ENCODE measurements at regions not wholly inside any gene's neighbourhood (a gene's known extent, or its start where the extent isn't known, plus 50 kb on each side); places are given as distances from the start of the nearest gene placed in this dataset.

DNA sequence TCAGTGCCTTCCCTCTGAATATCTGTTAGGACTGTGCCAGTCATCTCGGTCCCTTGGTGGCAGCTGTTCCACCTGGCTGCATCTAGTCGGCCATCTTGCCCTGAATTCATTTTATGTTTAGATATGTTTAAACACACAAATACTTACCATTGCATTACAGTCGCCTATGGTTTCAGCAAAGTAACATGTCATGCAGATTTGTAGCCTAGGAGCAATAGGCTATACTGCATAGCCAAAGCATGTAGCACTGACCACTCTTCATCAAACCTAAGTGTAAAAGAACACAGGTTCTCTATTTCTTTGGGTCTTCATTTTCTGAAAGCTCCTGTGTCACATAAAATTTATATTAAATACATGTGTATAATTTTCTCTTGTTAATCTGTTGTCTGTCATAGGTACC is 118.9 kb upstream of the THSD7A start:
- Histone ChIP-seq H3K9me3 (ENCODE audit: low read length) (no peaks in the 10 kb centered on the region), H3K4me1 (ENCODE audit: insufficient read depth, low read length) (no peaks in the 10 kb centered on the region), H3K36me3 (ENCODE audit: low read depth, low read length) (no peaks in the 10 kb centered on the region), H3K27ac (ENCODE audit: low read length) (no peak overlapping the region), H3K27me3 (ENCODE audit: low read length) (no peaks in the 10 kb centered on the region), H3F3A (ENCODE audit: low read length, unreplicated experiment) (no peaks in the 10 kb centered on the region), H4K20me1 (ENCODE audit: low read length) (no peaks in the 10 kb centered on the region), H2AFZ (ENCODE audit: low read length) (no peak overlapping the region), H3K79me2 (ENCODE audit: low read length) (no peaks in the 10 kb centered on the region), H3K9me2 (replicated peaks; ENCODE audit: low read length) (no peaks in the 10 kb centered on the region), H3K4me2 (ENCODE audit: low read length) (no peak overlapping the region), H3K9ac (ENCODE audit: low read length) (no peak overlapping the region), H3K4me3 (ENCODE audit: low read length) (no peak overlapping the region)
- BruUV-seq (replicated peaks), result no TSS peak
- ATAC-seq (no peak), DNase-seq (no peak)
- ChIA-PET POLR2A (ENCODE audit: unreplicated experiment) (no interaction called here), CTCF (no interaction called here)
- intact Hi-C loops (cut with micrococcal nuclease), result no loop called here
- no peak for TF ChIP-seq EZH2phosphoT487 (IDR thresholded peaks at IDR 0.05; ENCODE audit: borderline replicate concordance, low read length)
- TF ChIP-seq EZH2 (IDR thresholded peaks at IDR 0.05; ENCODE audit: low read length, unreplicated experiment), result no peak
- TF ChIP-seq, protein P1, sequence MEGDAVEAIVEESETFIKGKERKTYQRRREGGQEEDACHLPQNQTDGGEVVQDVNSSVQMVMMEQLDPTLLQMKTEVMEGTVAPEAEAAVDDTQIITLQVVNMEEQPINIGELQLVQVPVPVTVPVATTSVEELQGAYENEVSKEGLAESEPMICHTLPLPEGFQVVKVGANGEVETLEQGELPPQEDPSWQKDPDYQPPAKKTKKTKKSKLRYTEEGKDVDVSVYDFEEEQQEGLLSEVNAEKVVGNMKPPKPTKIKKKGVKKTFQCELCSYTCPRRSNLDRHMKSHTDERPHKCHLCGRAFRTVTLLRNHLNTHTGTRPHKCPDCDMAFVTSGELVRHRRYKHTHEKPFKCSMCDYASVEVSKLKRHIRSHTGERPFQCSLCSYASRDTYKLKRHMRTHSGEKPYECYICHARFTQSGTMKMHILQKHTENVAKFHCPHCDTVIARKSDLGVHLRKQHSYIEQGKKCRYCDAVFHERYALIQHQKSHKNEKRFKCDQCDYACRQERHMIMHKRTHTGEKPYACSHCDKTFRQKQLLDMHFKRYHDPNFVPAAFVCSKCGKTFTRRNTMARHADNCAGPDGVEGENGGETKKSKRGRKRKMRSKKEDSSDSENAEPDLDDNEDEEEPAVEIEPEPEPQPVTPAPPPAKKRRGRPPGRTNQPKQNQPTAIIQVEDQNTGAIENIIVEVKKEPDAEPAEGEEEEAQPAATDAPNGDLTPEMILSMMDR (conservative IDR thresholded peaks at IDR 0.05; ENCODE audit: low read depth, low read length), result no peak

DNA sequence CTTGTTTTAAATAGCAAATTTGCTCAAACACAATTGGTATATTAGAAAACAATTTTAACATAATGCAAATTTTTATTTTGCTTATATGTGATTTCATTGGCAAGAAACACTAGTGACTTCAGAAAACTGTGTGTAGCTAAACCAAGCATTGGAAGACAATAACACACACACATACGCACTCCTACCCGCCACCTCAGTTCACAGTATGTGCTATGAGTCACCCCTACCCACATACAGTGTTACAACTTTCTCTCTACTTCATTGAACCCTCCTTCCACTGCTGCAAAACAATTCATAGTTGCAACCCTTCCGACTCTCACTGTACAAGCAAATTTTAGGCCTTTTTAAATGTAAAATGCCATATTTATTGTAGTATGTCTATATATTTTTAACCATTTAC is 119.9 kb upstream of the THSD7A start:
- Histone ChIP-seq H2AFZ (ENCODE audit: low read length) (no peak overlapping the region), H3K9ac (ENCODE audit: low read length) (no peak overlapping the region), H3K79me2 (ENCODE audit: low read length) (no peaks in the 10 kb centered on the region), H3F3A (ENCODE audit: low read length, unreplicated experiment) (no peaks in the 10 kb centered on the region), H3K4me3 (ENCODE audit: low read length) (no peak overlapping the region), H3K9me3 (ENCODE audit: low read length) (no peaks in the 10 kb centered on the region), H3K4me1 (ENCODE audit: insufficient read depth, low read length) (no peaks in the 10 kb centered on the region), H3K4me2 (ENCODE audit: low read length) (no peak overlapping the region), H3K36me3 (ENCODE audit: low read depth, low read length) (no peaks in the 10 kb centered on the region), H4K20me1 (ENCODE audit: low read length) (no peaks in the 10 kb centered on the region), H3K9me2 (replicated peaks; ENCODE audit: low read length) (no peaks in the 10 kb centered on the region), H3K27me3 (ENCODE audit: low read length) (no peaks in the 10 kb centered on the region), H3K27ac (ENCODE audit: low read length) (no peak overlapping the region)
- ChIA-PET POLR2A (ENCODE audit: unreplicated experiment) (no interaction called here), CTCF (no interaction called here)
- TF ChIP-seq EZH2 (IDR thresholded peaks at IDR 0.05; ENCODE audit: low read length, unreplicated experiment) (no peak), EZH2phosphoT487 (IDR thresholded peaks at IDR 0.05; ENCODE audit: borderline replicate concordance, low read length) (no peak)
- TF ChIP-seq, protein P1 (conservative IDR thresholded peaks at IDR 0.05; ENCODE audit: low read depth, low read length), result no peak
- no peak for DNase-seq
- ATAC-seq, result no peak
- intact Hi-C loops (cut with micrococcal nuclease), result no loop called here
- no TSS peak for BruUV-seq (replicated peaks)

DNA sequence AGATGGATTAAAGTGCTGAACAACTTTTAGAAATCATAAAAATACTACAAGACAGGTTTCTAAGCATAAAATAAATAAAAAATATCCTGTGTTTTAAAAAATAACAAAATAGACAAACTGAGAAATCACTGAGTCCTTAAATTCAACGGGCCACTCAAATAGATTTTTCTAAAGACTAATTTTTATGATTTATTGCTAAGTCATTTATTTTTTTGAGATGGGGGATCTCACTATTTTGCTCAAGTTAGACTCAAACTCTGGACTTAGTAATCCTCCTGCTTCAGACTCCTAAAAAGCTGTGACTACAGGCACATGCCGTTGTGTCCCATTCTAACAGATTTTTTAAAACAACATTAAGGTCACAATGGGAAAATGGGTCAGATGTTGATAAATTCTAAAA is 121.0 kb upstream of the THSD7A start:
- no peak overlapping the region for H3K27ac ChIP-seq (ENCODE audit: low read length)
- no peaks in the 10 kb centered on the region for H3K27me3 ChIP-seq (ENCODE audit: low read length)
- no peak for DNase-seq
- no peak overlapping the region for H3K4me2 ChIP-seq (ENCODE audit: low read length)
- no peaks in the 10 kb centered on the region for H3F3A ChIP-seq (ENCODE audit: low read length, unreplicated experiment)
- no peaks in the 10 kb centered on the region for H3K9me3 ChIP-seq (ENCODE audit: low read length)
- no peaks in the 10 kb centered on the region for H3K9me2 ChIP-seq (replicated peaks; ENCODE audit: low read length)
- no peaks in the 10 kb centered on the region for H3K79me2 ChIP-seq (ENCODE audit: low read length)
- TF ChIP-seq EZH2phosphoT487 (IDR thresholded peaks at IDR 0.05; ENCODE audit: borderline replicate concordance, low read length), result no peak
- TF ChIP-seq, protein P1 (conservative IDR thresholded peaks at IDR 0.05; ENCODE audit: low read depth, low read length), result no peak
- TF ChIP-seq EZH2 (IDR thresholded peaks at IDR 0.05; ENCODE audit: low read length, unreplicated experiment), result no peak
- no peak overlapping the region for H3K4me3 ChIP-seq (ENCODE audit: low read length)
- intact Hi-C loops (cut with micrococcal nuclease), result no loop called here
- H3K4me1 ChIP-seq (ENCODE audit: insufficient read depth, low read length), result no peaks in the 10 kb centered on the region
- H3K36me3 ChIP-seq (ENCODE audit: low read depth, low read length), result no peaks in the 10 kb centered on the region
- ChIA-PET POLR2A (ENCODE audit: unreplicated experiment) (no interaction called here), CTCF (no interaction called here)
- H3K9ac ChIP-seq (ENCODE audit: low read length), result no peak overlapping the region
- no TSS peak for BruUV-seq (replicated peaks)
- no peak for ATAC-seq
- H2AFZ ChIP-seq (ENCODE audit: low read length), result no peak overlapping the region
- H4K20me1 ChIP-seq (ENCODE audit: low read length), result no peaks in the 10 kb centered on the region

Measured in PC-3 (cell line).